Small intestine (tissue), 7 donors: ENCODE measurements at regions not wholly inside any gene's neighbourhood (a gene's known extent, or its start where the extent isn't known, plus 50 kb on each side); places are given as distances from the start of the nearest gene placed in this dataset.

Experiments used
- DNase-seq, 2 donors: peaks; one replicate each; pipeline versions ENCODE4 v3.0.0 to v3.0.0-alpha.2; 2013
- FAIRE-seq: peaks from 2 replicates; lab custom pipeline; 2012; peaks lifted over from hg19 to GRCh38; lab: Jason Lieb, UNC
- H3K27ac ChIP-seq, 3 donors: one replicate each; pipeline ENCODE4 v1.5.1; 2013; ENCODE audit warnings: low read length in 2 of 3, mild to moderate bottlenecking in 2 of 3, control low read depth in 1 of 3, inconsistent platforms in 1 of 3, low read depth in 1 of 3, moderate library complexity in 1 of 3
- H3K27me3 ChIP-seq, 3 donors: one replicate each; pipeline ENCODE4 v1.6.1; 2013; ENCODE audit warnings: low read length in 3 of 3, inconsistent platforms in 1 of 3; ENCODE audit not compliant: control insufficient read depth in 3 of 3, insufficient read depth in 3 of 3
- H3K36me3 ChIP-seq, 3 donors: one replicate each; pipeline ENCODE4 v1.6.1; 2013; ENCODE audit warnings: low read length in 3 of 3, inconsistent platforms in 1 of 3, low read depth in 1 of 3, mild to moderate bottlenecking in 1 of 3, moderate library complexity in 1 of 3; ENCODE audit not compliant: control insufficient read depth in 3 of 3, insufficient read depth in 2 of 3
- H3K4me1 ChIP-seq, 3 donors: one replicate each; pipeline ENCODE4 v1.6.1; 2013; ENCODE audit warnings: low read length in 2 of 3, inconsistent platforms in 1 of 3, low read depth in 1 of 3, mild to moderate bottlenecking in 1 of 3, moderate library complexity in 1 of 3; ENCODE audit not compliant: control insufficient read depth in 3 of 3, insufficient read depth in 2 of 3
- H3K4me3 ChIP-seq, 3 donors: one replicate each; pipeline ENCODE4 v1.5.1; 2013; ENCODE audit warnings: low read length in 3 of 3, control low read depth in 1 of 3, inconsistent platforms in 1 of 3, low read depth in 1 of 3, mild to moderate bottlenecking in 1 of 3, moderate library complexity in 1 of 3
- H3K9me3 ChIP-seq, 2 donors: one replicate each; pipeline ENCODE4 v1.6.1; 2013; ENCODE audit warnings: low read depth in 1 of 2, low read length in 1 of 2; ENCODE audit not compliant: control insufficient read depth in 2 of 2, insufficient read depth in 1 of 2
- WGBS, 3 donors: extraction: QIAGEN DNeasy Blood & Tissue Kit; methylation state at CpG; one replicate each; pipeline ENCODE4 v1.1.7; 2013; 5-methylcytosine and 5-hydroxymethylcytosine counted together
- donor health status: healthy with polysubstance abuse.
- donor health status: control.
- donor health status: control.
- donor health status: Bipolar disorder and iron deficiency.
- donor health status: healthy.

- H3K36me3 ChIP-seq: no peaks in the 10 kb centered on the region
- H3K4me3 ChIP-seq: no peak overlapping the region
- H3K27ac ChIP-seq: no peak overlapping the region
- no peak for DNase-seq
- peaks cover 0 to 5% (median 2%) of the 10 kb centered on the region in 3 donors for H3K27me3 ChIP-seq
- no peaks in the 10 kb centered on the region for H3K9me3 ChIP-seq
- 80 to 88% (median 82%) methylated on average over 7 of the region's 7 CpGs for WGBS, 3 donors
- no peak for FAIRE-seq
- H3K4me1 ChIP-seq: no peaks in the 10 kb centered on the region
Observed at GRCh38 chr13:26926371-26926770, 165.8 kb upstream of the GPR12 start.

- peaks cover 0 to 5% (median 2%) of the 10 kb centered on the region in 3 donors for H3K27me3 ChIP-seq
- no peak overlapping the region for H3K27ac ChIP-seq
- no peaks in the 10 kb centered on the region for H3K36me3 ChIP-seq
- no peak overlapping the region for H3K4me3 ChIP-seq
- DNase-seq (no peak), FAIRE-seq (no peak)
- H3K4me1 ChIP-seq: no peaks in the 10 kb centered on the region
- no peaks in the 10 kb centered on the region for H3K9me3 ChIP-seq
- 18 to 26% (median 25%) methylated on average over 7 of the region's 7 CpGs for WGBS, 3 donors
Observed at GRCh38 chr13:26923824-26924605, 163.4 kb upstream of the GPR12 start.

- Histone ChIP-seq H3K9me3 (no peaks in the 10 kb centered on the region), H3K4me3 (no peak overlapping the region), H3K4me1 (no peaks in the 10 kb centered on the region), H3K27me3 (peaks cover 0 to 5% (median 2%) of the 10 kb centered on the region in 3 donors), H3K36me3 (no peaks in the 10 kb centered on the region), H3K27ac (no peak overlapping the region)
- WGBS, 3 donors: 41 to 61% (median 50%) methylated on average over 7 of the region's 7 CpGs
- FAIRE-seq (no peak), DNase-seq (no peak)
Observed at GRCh38 chr13:26921918-26922317, 161.3 kb upstream of the GPR12 start.

DNA sequence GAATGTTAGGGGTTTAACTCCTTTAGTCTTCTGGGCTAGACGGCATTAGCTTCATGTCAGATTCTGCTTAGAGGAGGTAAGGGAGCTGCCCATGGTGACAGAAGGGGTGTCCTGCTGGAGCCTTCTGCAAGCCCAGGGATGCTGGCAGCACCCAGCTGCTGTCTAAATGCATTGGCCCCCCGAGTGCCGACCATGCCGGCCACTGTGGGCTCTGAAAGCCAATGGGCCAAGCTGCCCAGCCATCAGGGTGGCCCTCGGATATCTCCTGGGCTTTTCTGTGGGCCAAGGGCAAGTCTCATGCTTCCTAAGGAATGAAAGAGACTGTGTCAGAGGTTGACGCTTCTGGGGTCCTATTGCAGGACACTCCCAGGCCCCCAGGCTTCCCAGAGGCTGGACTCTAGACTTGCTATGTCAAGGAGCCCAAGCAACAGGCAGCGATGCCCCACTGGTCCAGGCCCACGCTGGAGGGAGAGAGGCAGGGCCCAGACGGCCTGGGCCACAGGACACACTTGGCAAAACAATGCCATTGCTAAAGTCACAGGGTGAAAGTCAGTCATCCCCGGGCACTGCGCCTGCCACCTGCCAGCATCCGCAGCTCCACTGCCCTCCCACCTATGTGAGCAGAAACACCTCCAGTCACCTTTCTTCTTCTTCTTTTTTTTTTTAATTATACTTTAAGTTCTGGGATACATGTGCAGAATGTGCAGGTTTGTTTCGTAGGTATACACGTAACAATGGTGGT, 160.2 kb upstream of the GPR12 start:
- H3K27ac ChIP-seq: no peak overlapping the region
- no peaks in the 10 kb centered on the region for H3K4me1 ChIP-seq
- no peak for DNase-seq
- no peaks in the 10 kb centered on the region for H3K9me3 ChIP-seq
- 83 to 90% (median 87%) methylated on average over 14 of the region's 14 CpGs for WGBS, 3 donors
- peaks cover 0 to 5% (median 0%) of the 10 kb centered on the region in 3 donors for H3K27me3 ChIP-seq
- H3K36me3 ChIP-seq: no peaks in the 10 kb centered on the region
- H3K4me3 ChIP-seq: no peak overlapping the region
- FAIRE-seq: no peak

GRCh38 chr13:26919732-26920131, 159.1 kb upstream of the GPR12 start:
- Histone ChIP-seq H3K36me3 (no peaks in the 10 kb centered on the region), H3K4me3 (no peak overlapping the region), H3K27me3 (peaks cover 0 to 3% (median 0%) of the 10 kb centered on the region in 3 donors), H3K9me3 (no peaks in the 10 kb centered on the region), H3K4me1 (no peaks in the 10 kb centered on the region), H3K27ac (no peak overlapping the region)
- WGBS, 3 donors: 73 to 91% (median 73%) methylated on average over 2 of the region's 2 CpGs
- FAIRE-seq (no peak), DNase-seq (no peak)

DNA sequence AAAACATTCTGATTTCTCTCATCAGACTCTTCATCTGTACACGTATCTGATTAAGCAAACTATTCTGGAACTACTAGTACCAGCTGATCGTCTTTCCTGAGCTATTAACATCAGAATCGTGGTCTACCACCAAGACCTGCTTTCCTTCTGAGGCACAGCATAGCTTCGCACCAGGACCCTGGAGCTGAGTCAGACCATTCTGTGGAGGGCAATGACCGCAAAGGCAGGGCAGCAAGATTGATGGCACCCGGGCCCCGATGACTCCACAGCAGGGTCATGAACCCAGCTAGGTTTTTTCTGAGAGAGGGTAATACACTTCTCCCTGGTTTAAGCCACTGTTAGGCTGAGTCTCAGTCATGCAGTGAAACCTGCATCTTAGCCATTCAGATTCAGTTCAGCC, 158.7 kb upstream of the GPR12 start:
- Histone ChIP-seq H3K27me3 (peaks cover 0 to 3% (median 0%) of the 10 kb centered on the region in 3 donors), H3K9me3 (no peaks in the 10 kb centered on the region), H3K27ac (no peak overlapping the region), H3K36me3 (no peaks in the 10 kb centered on the region), H3K4me1 (no peaks in the 10 kb centered on the region), H3K4me3 (no peak overlapping the region)
- 81 to 85% (median 83%) methylated on average over 7 of the region's 7 CpGs for WGBS, 3 donors
- FAIRE-seq (no peak), DNase-seq (no peak)

- H3K27ac ChIP-seq: no peak overlapping the region
- no peaks in the 10 kb centered on the region for H3K36me3 ChIP-seq
- no peaks in the 10 kb centered on the region for H3K27me3 ChIP-seq
- no peaks in the 10 kb centered on the region for H3K9me3 ChIP-seq
- FAIRE-seq (no peak), DNase-seq (no peak)
- 56 to 64% (median 58%) methylated on average over 7 of the region's 7 CpGs for WGBS, 3 donors
- no peak overlapping the region for H3K4me3 ChIP-seq
- no peaks in the 10 kb centered on the region for H3K4me1 ChIP-seq
Observed at GRCh38 chr13:26914624-26915023, 154.0 kb upstream of the GPR12 start.

DNA sequence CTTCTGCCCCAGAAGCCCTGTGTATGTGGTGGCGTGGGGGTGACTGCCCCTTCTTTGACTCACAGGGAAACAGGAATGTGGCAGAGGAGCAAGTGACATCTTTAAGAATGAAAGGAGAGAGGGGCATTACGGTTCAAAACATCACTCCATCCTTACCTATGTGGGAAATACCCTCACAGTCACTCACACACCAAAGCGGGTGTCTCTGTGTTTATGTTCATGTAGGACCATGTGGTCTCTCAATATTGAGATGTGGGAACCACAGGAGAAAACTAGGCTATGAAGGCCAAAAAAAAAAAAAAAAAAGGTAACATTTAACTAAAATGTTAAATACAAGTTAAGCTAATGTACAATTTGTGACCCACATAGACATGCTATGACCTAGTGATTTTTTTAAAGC, 153.6 kb upstream of the GPR12 start:
- 79 to 87% (median 81%) methylated on average over 3 of the region's 3 CpGs for WGBS, 3 donors
- no peaks in the 10 kb centered on the region for H3K27me3 ChIP-seq
- no peak overlapping the region for H3K4me3 ChIP-seq
- no peaks in the 10 kb centered on the region for H3K4me1 ChIP-seq
- H3K27ac ChIP-seq: no peak overlapping the region
- H3K36me3 ChIP-seq: no peaks in the 10 kb centered on the region
- DNase-seq (no peak), FAIRE-seq (no peak)
- H3K9me3 ChIP-seq: no peaks in the 10 kb centered on the region
